ENCODE measurements at regions not wholly inside any gene's neighbourhood (a gene's known extent, or its start where the extent isn't known, plus 50 kb on each side); places are given as distances from the start of the nearest gene placed in this dataset.

DNA sequence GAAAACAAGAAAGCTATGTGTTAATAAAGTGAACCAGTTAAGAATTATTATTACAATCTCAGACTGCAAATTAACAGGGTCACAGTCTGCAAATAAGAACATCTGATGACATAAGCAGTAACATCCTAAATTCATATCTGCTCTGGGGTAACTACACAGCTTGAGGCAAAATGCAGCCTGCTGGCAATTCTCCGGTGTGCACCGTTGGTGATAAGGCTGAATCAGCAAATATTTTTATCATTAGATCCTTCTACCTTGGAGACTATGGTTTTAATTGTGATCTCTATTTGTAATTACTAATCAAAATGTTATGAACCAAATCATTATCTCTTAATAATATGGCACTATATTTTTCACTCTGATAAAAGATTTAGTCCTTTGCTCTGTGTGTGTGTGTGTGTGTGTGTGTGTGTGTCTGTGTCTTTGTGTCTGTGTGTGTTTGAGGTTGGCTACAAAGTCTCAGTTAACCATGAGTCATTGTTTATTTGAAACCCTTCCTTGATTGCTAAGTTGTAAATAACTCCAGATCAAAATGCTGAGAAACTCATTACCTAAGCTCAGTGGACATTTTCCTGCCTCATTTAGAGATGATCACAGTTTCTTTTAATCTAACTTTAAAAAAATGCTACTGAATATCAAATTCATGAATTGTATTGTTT lies 442.6 kb downstream of the GXYLT1 start:
- no peak for TF ChIP-seq POLR2AphosphoS5 (IDR thresholded peaks at IDR 0.05)
- TF ChIP-seq, protein P1, sequence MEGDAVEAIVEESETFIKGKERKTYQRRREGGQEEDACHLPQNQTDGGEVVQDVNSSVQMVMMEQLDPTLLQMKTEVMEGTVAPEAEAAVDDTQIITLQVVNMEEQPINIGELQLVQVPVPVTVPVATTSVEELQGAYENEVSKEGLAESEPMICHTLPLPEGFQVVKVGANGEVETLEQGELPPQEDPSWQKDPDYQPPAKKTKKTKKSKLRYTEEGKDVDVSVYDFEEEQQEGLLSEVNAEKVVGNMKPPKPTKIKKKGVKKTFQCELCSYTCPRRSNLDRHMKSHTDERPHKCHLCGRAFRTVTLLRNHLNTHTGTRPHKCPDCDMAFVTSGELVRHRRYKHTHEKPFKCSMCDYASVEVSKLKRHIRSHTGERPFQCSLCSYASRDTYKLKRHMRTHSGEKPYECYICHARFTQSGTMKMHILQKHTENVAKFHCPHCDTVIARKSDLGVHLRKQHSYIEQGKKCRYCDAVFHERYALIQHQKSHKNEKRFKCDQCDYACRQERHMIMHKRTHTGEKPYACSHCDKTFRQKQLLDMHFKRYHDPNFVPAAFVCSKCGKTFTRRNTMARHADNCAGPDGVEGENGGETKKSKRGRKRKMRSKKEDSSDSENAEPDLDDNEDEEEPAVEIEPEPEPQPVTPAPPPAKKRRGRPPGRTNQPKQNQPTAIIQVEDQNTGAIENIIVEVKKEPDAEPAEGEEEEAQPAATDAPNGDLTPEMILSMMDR (IDR thresholded peaks at IDR 0.05 in 8 of 11, conservative IDR thresholded peaks at IDR 0.05 in 3 of 11), result no peak
- no peak for TF ChIP-seq POLR2A (IDR thresholded peaks at IDR 0.05)
